ENCODE measurements at regions not wholly inside any gene's neighbourhood (a gene's known extent, or its start where the extent isn't known, plus 50 kb on each side); places are given as distances from the start of the nearest gene placed in this dataset.

GRCh38 chr6:14785493-14785790 lies 460.4 kb upstream of the JARID2 start:
- TF ChIP-seq FOXP1 (IDR thresholded peaks at IDR 0.05) (no peak), FOXP1 (CRISPR knock-in tag; IDR thresholded peaks at IDR 0.05) (no peak), ZNF800 (CRISPR knock-in tag; IDR thresholded peaks at IDR 0.05) (no peak), MAFF (IDR thresholded peaks at IDR 0.05; ENCODE audit: low read depth, low read length) (no peak), PRDM10 (CRISPR knock-in tag; IDR thresholded peaks at IDR 0.05; ENCODE audit: low read depth) (no peak), TCF12 (IDR thresholded peaks at IDR 0.05) (no peak), TCF12 (CRISPR knock-in tag; IDR thresholded peaks at IDR 0.05) (no peak), CTCF (CRISPR knock-in tag; IDR thresholded peaks at IDR 0.05) (no peak), ZBTB40 (IDR thresholded peaks at IDR 0.05) (no peak), ZBTB40 (CRISPR knock-in tag; IDR thresholded peaks at IDR 0.05) (no peak), ARID5B (CRISPR knock-in tag; IDR thresholded peaks at IDR 0.05) (no peak), ZNF557 (CRISPR knock-in tag; IDR thresholded peaks at IDR 0.05) (no peak), ATF3 (CRISPR knock-in tag; IDR thresholded peaks at IDR 0.05) (no peak)

Data from HepG2 (cell line).